Activated effector memory CD4-positive, alpha-beta T cell treated with anti-CD3 and anti-CD28 coated beads, Interleukin-2, amount 50 U/mL, for 16 hours (primary cell): ENCODE measurements at regions not wholly inside any gene's neighbourhood (a gene's known extent, or its start where the extent isn't known, plus 50 kb on each side); places are given as distances from the start of the nearest gene placed in this dataset.
"Not testable (repeated sequence)": the region's sequence is repeated elsewhere in the genome, so short reads cannot be mapped to it uniquely, and the experiment has no call there.

ENCODE experiments used
- DNase-seq: peaks from one replicate; pipeline ENCODE4 v3.0.0-alpha.2; 2020

GRCh38 chr7:115329006-115329405 lies 407.1 kb downstream of the MDFIC start:
- no peak for DNase-seq

DNA sequence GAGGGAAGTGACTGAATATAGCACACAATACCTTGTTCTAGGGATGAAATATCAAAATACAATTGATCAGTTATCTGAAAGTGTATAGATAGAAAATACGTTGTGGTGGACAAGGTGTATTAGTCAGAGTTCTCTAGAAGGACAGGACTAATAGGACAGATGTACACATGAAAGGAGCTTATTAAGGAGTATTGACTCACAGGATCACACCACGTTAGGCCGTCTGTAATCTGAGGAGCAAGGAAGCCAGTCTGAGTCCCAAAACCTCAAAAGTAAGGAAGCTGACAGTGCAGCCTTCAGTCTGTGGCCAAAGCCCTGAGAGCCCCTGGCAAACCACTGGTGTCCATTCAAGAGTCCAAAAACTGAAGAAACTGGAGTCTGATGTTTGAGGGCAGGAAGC lies 406.1 kb downstream of the MDFIC start:
- DNase-seq = no peak

DNA sequence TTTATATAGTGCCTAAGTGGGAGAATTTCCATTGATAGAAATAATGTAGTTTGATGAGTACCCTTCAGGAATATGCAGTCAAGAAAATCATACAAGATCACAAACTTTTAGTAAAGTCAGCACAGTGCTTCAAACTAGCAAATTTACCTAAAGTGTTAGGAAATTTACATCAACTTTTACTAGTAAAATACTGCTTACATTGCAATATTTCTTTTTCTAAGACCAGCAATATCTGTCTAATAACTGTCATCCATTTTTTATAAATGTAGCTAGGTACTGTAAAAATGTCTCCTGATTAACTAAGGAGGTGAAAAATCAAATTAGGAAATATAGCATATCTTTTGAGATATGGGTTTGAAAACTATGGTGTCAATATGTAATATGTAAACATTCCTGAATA lies 405.4 kb downstream of the MDFIC start:
- DNase-seq = no peak

DNA sequence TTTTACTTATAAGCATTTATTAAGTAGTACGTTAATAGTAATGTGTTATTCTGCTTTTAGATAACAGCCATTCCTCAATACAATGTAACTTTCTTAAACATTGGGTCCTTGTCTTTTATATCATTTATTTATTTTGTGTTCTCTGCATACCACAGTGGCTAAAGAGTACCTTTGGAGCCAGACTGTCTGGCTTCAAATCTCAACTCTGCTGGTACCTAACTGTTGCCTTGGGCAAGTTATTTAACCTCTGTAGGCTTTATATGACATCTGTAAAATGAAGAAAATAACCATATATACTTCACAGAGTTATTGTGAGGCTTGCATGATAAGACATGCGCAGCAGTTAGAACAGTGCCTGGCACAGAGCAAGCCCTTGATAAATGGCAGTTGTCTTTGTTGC lies 397.6 kb downstream of the MDFIC start:
- DNase-seq = no peak

DNA sequence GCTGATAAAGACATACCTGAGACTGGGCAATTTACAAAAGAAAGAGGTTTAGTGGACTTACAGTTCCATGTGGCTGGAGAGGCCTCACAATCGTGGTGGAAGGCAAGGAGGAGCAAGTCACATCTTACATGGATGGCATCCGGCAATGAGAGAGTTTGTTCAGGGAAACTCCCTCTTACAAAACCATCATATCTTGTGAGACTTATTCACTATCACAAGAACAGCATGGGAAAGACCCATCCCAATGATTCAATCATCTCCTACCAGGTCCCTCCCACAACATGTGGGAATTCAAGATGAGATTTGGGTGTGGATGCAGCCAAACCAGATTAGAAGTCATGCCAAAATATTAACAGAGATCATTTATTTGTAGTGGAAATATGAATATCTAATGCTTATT lies 388.4 kb downstream of the MDFIC start:
- DNase-seq = not testable (repeated sequence)

DNA sequence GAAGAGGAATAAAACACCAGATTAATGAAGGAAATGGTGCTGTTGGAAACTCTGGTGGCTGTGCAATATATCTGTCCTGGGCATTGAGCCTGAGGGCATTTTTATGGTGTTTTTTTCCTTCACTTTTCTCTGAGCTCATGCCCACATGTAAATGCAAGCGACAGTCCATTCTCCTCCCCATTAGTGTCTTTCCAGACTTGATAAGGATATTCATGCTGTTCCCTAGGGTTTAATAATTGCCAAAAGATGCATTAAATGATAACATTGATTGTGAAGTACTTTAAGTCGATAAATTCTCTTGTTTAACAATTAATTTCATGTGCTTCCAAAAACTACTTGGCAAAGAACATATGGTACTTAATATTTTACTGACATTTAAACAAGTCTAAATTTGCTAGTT lies 384.7 kb downstream of the MDFIC start:
- DNase-seq = no peak

DNA sequence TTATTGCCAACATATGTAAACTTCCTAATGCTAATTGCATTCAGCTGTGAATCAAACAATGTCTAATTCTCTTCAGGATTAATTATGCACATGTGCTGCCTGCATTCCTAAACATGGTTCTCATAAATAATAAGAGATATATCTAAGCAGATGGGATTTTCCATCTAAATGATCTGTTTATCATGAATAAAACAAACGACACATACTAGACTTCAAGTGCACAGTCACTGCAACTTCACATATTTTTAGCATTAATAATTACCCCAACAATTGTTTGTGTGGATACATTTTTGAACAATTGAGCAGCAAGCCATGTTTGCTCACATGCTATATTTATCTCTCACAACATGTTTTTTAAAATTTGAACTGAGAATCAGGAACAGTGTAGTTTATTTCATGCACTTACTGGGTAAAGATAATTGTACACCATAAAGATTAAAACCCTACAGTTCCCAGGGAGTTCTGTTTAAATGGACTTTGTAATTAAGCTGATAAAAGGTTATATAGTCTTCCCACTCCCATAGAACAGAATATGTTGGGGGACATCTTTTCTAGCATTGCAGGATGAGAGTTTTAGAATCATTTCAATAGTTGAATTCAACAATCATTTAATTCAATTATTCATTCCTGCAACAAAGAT lies 378.5 kb downstream of the MDFIC start:
- no peak for DNase-seq

DNA sequence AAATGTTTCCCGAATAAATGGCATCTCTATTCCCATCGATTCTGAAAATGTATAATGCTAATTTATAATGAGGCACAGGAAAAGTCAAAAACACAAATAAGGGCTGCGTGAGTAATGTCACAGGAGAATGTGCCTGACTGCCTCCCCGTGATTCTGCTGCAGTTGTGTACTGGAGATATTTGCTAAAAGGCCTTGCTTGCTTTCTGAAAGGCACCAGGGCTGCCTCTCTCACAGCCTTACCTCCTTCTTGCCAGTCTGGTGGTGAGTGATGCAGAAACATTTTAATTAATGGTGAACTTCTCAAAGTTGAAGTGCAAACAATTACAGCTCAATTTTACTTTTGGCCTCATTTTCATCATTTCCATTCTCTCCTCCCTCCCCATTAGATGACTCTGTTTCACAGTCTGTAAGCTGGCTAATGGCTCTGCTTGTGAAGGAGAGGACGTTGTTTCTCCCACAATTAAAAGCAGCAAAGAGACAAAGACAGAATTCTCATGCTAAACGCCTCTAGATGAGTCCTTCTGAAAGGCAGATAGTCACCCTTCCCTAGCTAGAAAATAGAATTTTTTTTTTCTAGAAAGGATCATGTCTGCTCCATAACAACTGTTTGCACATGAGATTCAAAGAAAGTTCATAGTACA lies 377.6 kb downstream of the MDFIC start:
- no peak for DNase-seq

GRCh38 chr7:115297656-115298055 lies 375.8 kb downstream of the MDFIC start:
- DNase-seq = no peak

- DNase-seq = no peak
Measured at GRCh38 chr7:115293628-115294240, 371.8 kb downstream of the MDFIC start.

- no peak for DNase-seq
Measured at GRCh38 chr7:115292381-115292780, 370.5 kb downstream of the MDFIC start.

GRCh38 chr7:115289971-115290370 lies 368.1 kb downstream of the MDFIC start:
- DNase-seq = no peak

DNA sequence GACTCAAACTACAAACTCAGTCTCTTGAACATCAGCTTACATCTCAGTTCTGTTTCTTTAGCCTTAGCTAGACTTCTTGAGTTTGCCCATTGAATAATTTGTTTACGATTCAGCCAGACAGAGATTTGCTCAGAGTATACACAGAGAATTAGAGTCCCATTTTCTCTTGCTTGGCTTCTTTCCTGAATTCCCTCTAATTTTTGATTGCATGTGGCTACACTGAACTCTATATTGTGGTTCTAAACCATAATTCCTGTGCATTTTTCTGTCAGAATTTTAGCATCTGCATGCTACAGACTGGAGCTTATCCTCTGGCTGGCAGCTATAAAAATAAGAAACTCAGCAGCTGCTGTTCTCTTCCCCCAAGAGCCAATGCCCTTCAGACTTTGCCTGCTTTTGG lies 354.9 kb downstream of the MDFIC start:
- DNase-seq = no peak

DNA sequence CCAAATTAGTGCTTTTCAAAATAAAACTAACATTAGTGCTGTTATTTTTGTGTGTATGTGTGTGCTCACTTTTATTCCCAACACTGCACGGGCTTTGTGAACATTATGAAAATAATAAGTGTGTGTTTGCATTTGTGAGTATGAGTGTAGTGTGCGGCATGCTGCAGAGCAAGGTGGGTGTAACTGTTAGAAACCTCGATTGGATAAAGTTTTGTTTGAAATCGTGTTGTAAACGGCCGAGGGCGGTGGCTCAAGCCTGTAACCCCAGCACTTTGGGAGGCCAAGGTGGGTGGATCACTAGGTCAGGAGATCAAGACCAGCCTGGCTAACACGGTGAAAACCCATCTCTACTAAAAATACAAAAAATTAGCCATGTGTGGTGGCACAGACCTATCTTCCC lies 352.0 kb downstream of the MDFIC start:
- DNase-seq = not testable (repeated sequence)

GRCh38 chr7:115273139-115273772 lies 351.4 kb downstream of the MDFIC start:
- no peak for DNase-seq

DNA sequence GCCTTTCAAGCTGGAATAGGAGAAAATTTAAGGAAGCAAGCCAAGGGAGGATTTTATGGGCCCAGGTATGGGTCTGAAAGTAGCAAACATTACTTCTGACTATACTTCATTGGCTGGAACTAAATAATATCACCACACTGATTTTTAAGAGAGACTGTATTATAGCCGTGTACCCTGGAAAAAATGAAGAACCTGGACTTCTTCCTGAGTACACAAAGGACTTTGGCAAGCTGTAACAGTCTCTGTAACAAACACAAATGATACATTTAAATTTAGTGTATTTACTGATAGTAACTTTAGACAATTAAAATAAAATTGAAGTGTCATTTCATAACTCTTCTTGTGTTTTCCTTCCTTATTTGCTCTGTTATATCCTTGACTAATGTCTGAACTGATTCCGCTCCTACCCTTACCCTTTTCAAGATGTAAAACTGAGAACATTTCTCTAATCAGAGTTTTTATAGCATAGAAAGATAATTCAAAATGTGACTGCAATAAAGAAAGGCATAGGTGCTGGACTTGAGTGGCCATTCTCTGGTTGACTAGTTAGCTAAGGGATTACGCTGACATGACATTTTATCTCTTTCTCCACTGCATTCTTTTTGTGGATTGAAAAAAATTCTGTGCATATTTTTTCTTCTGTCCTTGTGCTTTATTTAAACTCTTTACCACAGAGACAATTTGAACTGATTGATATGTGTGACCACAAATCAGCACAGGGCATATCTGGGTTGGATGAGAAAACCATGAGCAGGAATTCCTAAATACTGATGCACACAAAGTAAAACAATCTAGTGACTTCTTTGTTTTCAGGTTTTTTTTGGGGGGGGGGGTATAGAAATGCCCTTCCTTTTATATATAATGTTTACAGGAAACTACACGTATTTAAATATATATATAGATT lies 349.7 kb downstream of the MDFIC start:
- no peak for DNase-seq

DNA sequence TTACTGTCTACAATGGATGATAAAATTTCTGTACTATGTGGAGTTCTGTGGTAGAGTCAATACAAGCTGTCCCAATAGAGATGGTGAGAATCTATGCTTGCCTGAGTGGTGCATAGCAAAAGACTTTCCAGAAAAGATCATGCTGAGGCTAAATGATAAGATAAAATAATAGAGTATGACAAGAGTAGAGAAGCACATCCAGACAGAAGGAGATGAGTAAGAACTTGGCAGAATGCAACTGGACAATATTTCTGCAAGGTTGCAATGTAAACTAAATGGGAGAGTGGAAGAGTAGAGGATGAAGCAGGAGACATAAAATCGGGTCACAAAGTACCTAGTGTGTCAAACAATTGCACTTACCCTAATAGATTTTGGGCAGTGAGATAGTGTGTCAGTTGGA lies 347.6 kb downstream of the MDFIC start:
- no peak for DNase-seq

GRCh38 chr7:115267503-115267902 lies 345.6 kb downstream of the MDFIC start:
- DNase-seq = no peak

- DNase-seq = no peak
Measured at GRCh38 chr7:115260381-115260780, 338.5 kb downstream of the MDFIC start.

DNA sequence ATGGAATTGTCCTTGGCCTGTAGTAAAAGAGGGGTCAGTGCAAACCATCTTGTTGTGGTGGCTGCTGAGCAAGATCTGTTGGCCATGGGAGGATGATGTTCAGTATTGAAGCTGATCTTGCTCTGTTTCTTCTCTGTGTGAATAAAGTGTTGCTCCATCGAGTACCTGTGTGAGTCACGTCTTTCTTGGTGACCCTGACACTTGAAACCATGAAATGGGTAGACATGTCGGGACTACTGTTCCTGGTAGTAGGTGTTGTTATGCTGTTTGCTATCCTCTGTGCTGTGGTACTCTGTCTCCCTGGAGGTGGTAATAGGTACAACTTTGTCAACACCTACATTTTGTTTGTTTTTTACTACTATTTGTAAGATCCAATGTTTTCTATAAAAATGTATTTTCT lies 330.6 kb downstream of the MDFIC start:
- no peak for DNase-seq

DNA sequence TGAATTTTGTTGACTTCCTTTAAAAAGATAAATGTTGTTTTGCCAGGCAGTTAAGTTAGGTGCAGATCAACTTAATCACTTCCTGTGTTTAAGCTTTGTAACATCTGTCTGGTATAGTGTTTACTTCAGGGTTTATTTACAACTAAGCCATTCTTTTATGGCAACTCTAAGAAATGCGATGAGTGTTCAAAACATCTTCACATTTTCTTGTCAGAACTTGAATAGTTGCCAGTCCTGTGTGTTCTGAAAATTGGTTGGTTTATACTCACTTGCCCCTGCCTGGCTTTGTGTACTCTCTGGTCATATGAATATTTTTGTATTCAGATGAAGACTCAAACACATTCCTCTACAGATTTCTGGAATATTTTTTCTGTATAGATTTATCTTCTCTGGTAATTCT lies 327.2 kb downstream of the MDFIC start:
- DNase-seq = no peak

GRCh38 chr7:115241151-115241550 lies 319.3 kb downstream of the MDFIC start:
- DNase-seq = no peak

DNA sequence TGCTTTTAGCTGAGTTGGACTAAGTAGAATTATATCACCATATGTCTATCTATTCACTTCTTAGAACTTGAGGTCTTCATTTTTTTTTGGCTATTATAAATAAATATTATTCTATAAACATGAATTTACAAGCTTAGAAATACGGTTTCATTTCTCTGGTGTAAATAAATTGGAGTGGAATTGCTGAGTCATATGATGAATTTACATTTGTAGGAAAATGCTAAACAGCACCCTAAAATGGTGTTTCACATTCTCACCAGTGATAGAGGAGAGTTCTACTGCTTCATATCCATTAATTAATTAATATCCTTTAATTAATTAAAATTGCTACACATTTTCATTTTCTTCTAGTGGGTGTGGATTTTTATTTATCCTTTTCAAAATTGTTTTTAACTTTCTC lies 318.3 kb downstream of the MDFIC start:
- DNase-seq = no peak
